ENCODE measurements at regions not wholly inside any gene's neighbourhood (a gene's known extent, or its start where the extent isn't known, plus 50 kb on each side); places are given as distances from the start of the nearest gene placed in this dataset.
A peak's percentile ranks its signal among the peaks of the same experiment; 100 is the strongest.

- CTCF ChIA-PET = interaction anchor here (1.2 to 1.3 kb wide), 2 partner anchors 32 to 721 kb away, joined by 4 to 5 read pairs; no protein-coding TSS in a partner anchor
- ATAC-seq (peak; percentile 95), FAIRE-seq (peak; percentile 86), DNase-seq (ENCODE audit: low read depth, low spot score) (no peak)
- Histone ChIP-seq H3K4me1 (ENCODE audit: control insufficient read depth, insufficient read depth, low read length) (no peaks in the 10 kb centered on the region), H3K4me3 (no peak overlapping the region), H3K27ac (ENCODE audit: control insufficient read depth, insufficient read depth) (no peak overlapping the region), H2AFZ (ENCODE audit: control insufficient read depth, low read depth, low read length) (no peak overlapping the region), H3K4me2 (ENCODE audit: control insufficient read depth, insufficient read depth) (no peak overlapping the region), H3K9ac (ENCODE audit: control insufficient read depth, insufficient read depth, low read length) (no peak overlapping the region), H3K9me3 (replicated peaks; ENCODE audit: control insufficient read depth, insufficient read depth, low read length) (no peaks in the 10 kb centered on the region), H3K36me3 (ENCODE audit: control insufficient read depth in 2 of 2, insufficient read depth in 2 of 2, low read length in 1 of 2) (no peaks in the 10 kb centered on the region), H4K20me1 (ENCODE audit: control insufficient read depth, insufficient read depth) (no peaks in the 10 kb centered on the region), H3K27me3 (replicated peaks in 1 of 2; ENCODE audit: control insufficient read depth in 2 of 2, insufficient read depth in 2 of 2, low read length in 1 of 2) (no peaks in the 10 kb centered on the region), H3K79me2 (ENCODE audit: control insufficient read depth, insufficient read depth, low read length) (no peaks in the 10 kb centered on the region)
- in situ Hi-C loops (cut with MboI) (loop anchor here (25.0 kb wide), 1 partner anchor 732 kb away; no protein-coding TSS in a partner anchor), intact Hi-C loops (cut with micrococcal nuclease; ENCODE audit: unreplicated experiment) (loop anchor here (5.0 kb wide), 1 partner anchor 722 kb away; no protein-coding TSS in a partner anchor)
- RAD21 ChIA-PET (ENCODE audit: unreplicated experiment) = no interaction called here
- BruUV-seq (replicated peaks) = no TSS peak
- POLR2A ChIA-PET = no interaction called here
- TF ChIP-seq CHD1 (IDR thresholded peaks at IDR 0.05; ENCODE audit: low read depth, low read length) (no peak), ZBTB11 (CRISPR knock-in tag; IDR thresholded peaks at IDR 0.05) (no peak), SMC3 (IDR thresholded peaks at IDR 0.05; ENCODE audit: borderline replicate concordance, low read length) (peak; percentile 62), SREBF1 (IDR thresholded peaks at IDR 0.05; ENCODE audit: low read length) (no peak), ATF7 (IDR thresholded peaks at IDR 0.05; ENCODE audit: low read depth) (no peak), POLR2AphosphoS2 (IDR thresholded peaks at IDR 0.05; ENCODE audit: low read depth, low read length) (no peak), MEF2B (IDR thresholded peaks at IDR 0.05; ENCODE audit: partially characterized antibody, poor library complexity, severe bottlenecking) (no peak), TBL1XR1 (IDR thresholded peaks at IDR 0.05; ENCODE audit: low read depth, low read length) (no peak), MXI1 (IDR thresholded peaks at IDR 0.05; ENCODE audit: low read depth, low read length) (no peak), CBFB (IDR thresholded peaks at IDR 0.05; ENCODE audit: low read depth) (no peak), RAD21 (IDR thresholded peaks at IDR 0.05; ENCODE audit: insufficient read depth, low read depth, low read length) (peak; percentile 58), POLR2A (IDR thresholded peaks at IDR 0.05; ENCODE audit: low read depth, low read length) (no peak)
- TF ChIP-seq, protein P1, sequence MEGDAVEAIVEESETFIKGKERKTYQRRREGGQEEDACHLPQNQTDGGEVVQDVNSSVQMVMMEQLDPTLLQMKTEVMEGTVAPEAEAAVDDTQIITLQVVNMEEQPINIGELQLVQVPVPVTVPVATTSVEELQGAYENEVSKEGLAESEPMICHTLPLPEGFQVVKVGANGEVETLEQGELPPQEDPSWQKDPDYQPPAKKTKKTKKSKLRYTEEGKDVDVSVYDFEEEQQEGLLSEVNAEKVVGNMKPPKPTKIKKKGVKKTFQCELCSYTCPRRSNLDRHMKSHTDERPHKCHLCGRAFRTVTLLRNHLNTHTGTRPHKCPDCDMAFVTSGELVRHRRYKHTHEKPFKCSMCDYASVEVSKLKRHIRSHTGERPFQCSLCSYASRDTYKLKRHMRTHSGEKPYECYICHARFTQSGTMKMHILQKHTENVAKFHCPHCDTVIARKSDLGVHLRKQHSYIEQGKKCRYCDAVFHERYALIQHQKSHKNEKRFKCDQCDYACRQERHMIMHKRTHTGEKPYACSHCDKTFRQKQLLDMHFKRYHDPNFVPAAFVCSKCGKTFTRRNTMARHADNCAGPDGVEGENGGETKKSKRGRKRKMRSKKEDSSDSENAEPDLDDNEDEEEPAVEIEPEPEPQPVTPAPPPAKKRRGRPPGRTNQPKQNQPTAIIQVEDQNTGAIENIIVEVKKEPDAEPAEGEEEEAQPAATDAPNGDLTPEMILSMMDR (IDR thresholded peaks at IDR 0.05 in 2 of 3, conservative IDR thresholded peaks at IDR 0.05 in 1 of 3; ENCODE audit: control insufficient read depth in 2 of 3, extremely low read depth in 1 of 3, insufficient read depth in 1 of 3, low read depth in 3 of 3, low read length in 3 of 3) = peak; percentile 76 to 81 (median 76)
- TF ChIP-seq, protein P2, sequence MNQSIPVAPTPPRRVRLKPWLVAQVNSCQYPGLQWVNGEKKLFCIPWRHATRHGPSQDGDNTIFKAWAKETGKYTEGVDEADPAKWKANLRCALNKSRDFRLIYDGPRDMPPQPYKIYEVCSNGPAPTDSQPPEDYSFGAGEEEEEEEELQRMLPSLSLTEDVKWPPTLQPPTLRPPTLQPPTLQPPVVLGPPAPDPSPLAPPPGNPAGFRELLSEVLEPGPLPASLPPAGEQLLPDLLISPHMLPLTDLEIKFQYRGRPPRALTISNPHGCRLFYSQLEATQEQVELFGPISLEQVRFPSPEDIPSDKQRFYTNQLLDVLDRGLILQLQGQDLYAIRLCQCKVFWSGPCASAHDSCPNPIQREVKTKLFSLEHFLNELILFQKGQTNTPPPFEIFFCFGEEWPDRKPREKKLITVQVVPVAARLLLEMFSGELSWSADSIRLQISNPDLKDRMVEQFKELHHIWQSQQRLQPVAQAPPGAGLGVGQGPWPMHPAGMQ (IDR thresholded peaks at IDR 0.05; ENCODE audit: borderline replicate concordance) = no peak
- TF ChIP-seq, protein P3, sequence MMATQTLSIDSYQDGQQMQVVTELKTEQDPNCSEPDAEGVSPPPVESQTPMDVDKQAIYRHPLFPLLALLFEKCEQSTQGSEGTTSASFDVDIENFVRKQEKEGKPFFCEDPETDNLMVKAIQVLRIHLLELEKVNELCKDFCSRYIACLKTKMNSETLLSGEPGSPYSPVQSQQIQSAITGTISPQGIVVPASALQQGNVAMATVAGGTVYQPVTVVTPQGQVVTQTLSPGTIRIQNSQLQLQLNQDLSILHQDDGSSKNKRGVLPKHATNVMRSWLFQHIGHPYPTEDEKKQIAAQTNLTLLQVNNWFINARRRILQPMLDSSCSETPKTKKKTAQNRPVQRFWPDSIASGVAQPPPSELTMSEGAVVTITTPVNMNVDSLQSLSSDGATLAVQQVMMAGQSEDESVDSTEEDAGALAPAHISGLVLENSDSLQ (IDR thresholded peaks at IDR 0.05) = no peak
- WGBS (ENCODE audit: insufficient coverage, insufficient replicate concordance, low lambda C conversion rate, missing lambda C conversion rate) = 20% methylated on average over 9 of the region's 9 CpGs
- SMC1A ChIA-PET (ENCODE audit: uncharacterized antibody, unreplicated experiment) = no interaction called here
These were observed 115.5 kb upstream of the GNAI1 start for GRCh38 chr7:80018941-80019808.
